ENCODE measurements at regions not wholly inside any gene's neighbourhood (a gene's known extent, or its start where the extent isn't known, plus 50 kb on each side); places are given as distances from the start of the nearest gene placed in this dataset.

GRCh38 chr5:142403583-142403982 lies 78.8 kb upstream of the SPRY4 start:
- peaks cover 5 to 13% of the 10 kb centered on the region in 2 donors for H3K4me1 Mint-ChIP-seq
- peak in 2 of 3 donors; percentile 67 to 76 for ATAC-seq
- peaks cover 8% of the 10 kb centered on the region for H3K4me1 ChIP-seq (ENCODE audit: control insufficient read depth, insufficient read depth, low read length)
- no peaks in the 10 kb centered on the region for H3K9me3 Mint-ChIP-seq
- no peaks in the 10 kb centered on the region for H3K27me3 ChIP-seq (ENCODE audit: control insufficient read depth, insufficient read depth, low read length)
- no peak for TF ChIP-seq CTCF (IDR thresholded peaks at IDR 0.05)
- H3K36me3 ChIP-seq (ENCODE audit: control insufficient read depth, insufficient read depth, low read length) = no peaks in the 10 kb centered on the region
- no peaks in the 10 kb centered on the region for H3K9me3 ChIP-seq (ENCODE audit: control insufficient read depth, insufficient read depth, low read length)
- H3K27me3 Mint-ChIP-seq (ENCODE audit: low read depth in 2 of 2) = peaks cover 7 to 13% of the 10 kb centered on the region in 2 donors
- no peak overlapping the region for H3K27ac ChIP-seq (ENCODE audit: low read length)
- WGBS (ENCODE audit: insufficient coverage) = 69% methylated on average over 7 of the region's 7 CpGs
- no peak for DNase-seq
- no peaks in the 10 kb centered on the region for H3K36me3 Mint-ChIP-seq
- intact Hi-C loops (cut with micrococcal nuclease) = no loop called here
- H3K27ac Mint-ChIP-seq = no peak overlapping the region
- H3K4me3 Mint-ChIP-seq = no peak overlapping the region
- no peak overlapping the region for H3K4me3 ChIP-seq (ENCODE audit: low read length)

GRCh38 chr5:142402752-142403318 lies 78.0 kb upstream of the SPRY4 start:
- Histone ChIP-seq H3K4me1 (ENCODE audit: control insufficient read depth, insufficient read depth, low read length) (peaks cover 8% of the 10 kb centered on the region), H3K27me3 (ENCODE audit: control insufficient read depth, insufficient read depth, low read length) (no peaks in the 10 kb centered on the region), H3K27ac (ENCODE audit: low read length) (no peak overlapping the region), H3K36me3 (ENCODE audit: control insufficient read depth, insufficient read depth, low read length) (no peaks in the 10 kb centered on the region), H3K9me3 (ENCODE audit: control insufficient read depth, insufficient read depth, low read length) (no peaks in the 10 kb centered on the region), H3K4me3 (ENCODE audit: low read length) (no peak overlapping the region)
- intact Hi-C loops (cut with micrococcal nuclease) = no loop called here
- 100% methylated on average over 3 of the region's 3 CpGs for WGBS (ENCODE audit: insufficient coverage)
- no peaks in the 10 kb centered on the region for H3K9me3 Mint-ChIP-seq
- H3K27me3 Mint-ChIP-seq (ENCODE audit: low read depth in 2 of 2) = peaks cover 7 to 13% of the 10 kb centered on the region in 2 donors
- no peak for TF ChIP-seq CTCF (IDR thresholded peaks at IDR 0.05)
- no peak overlapping the region for H3K27ac Mint-ChIP-seq
- DNase-seq (no peak), ATAC-seq (no peak)
- H3K36me3 Mint-ChIP-seq = no peaks in the 10 kb centered on the region
- peaks cover 5 to 13% of the 10 kb centered on the region in 2 donors for H3K4me1 Mint-ChIP-seq
- H3K4me3 Mint-ChIP-seq = no peak overlapping the region

DNA sequence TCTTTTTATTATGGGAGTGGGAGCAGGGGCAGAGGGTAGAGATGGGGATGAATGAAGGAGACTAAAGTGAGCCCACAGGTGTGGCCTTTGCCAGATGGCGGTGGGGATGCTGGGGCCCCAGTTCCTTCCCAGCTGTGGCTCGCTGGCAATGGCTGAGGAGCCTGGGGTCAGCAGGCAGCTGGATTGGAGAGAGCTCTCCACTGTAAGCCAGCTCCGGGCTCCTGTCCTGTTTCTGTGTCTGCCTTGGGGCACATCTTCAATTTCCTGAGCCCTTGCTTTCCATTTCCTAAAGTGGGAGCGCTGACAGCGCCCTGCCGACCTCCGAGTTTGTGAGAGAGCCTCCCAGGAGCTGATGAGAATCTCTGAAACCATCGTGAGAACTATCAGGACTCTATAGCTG lies 75.6 kb upstream of the SPRY4 start:
- H3K9me3 Mint-ChIP-seq = peaks cover 6 to 12% of the 10 kb centered on the region in 2 donors
- WGBS (ENCODE audit: insufficient coverage) = 90% methylated on average over 8 of the region's 8 CpGs

More for the DNA sequence above, 75.6 kb upstream of the SPRY4 start:
- H3K4me3 ChIP-seq (ENCODE audit: low read length) = no peak overlapping the region
- TF ChIP-seq CTCF (IDR thresholded peaks at IDR 0.05) = no peak
- peaks cover 14% of the 10 kb centered on the region for H3K9me3 ChIP-seq (ENCODE audit: control insufficient read depth, insufficient read depth, low read length)
- no peak overlapping the region for H3K27ac ChIP-seq (ENCODE audit: low read length)
- Mint-ChIP-seq H3K4me1 (peaks cover 8 to 17% of the 10 kb centered on the region in 2 donors), H3K27ac (no peak overlapping the region), H3K36me3 (peaks cover 15% of the 10 kb centered on the region), H3K27me3 (ENCODE audit: low read depth in 2 of 2) (peaks cover 7 to 15% of the 10 kb centered on the region in 2 donors), H3K4me3 (no peak overlapping the region)
- DNase-seq (no peak), ATAC-seq (no peak)
- H3K36me3 ChIP-seq (ENCODE audit: control insufficient read depth, insufficient read depth, low read length) = no peaks in the 10 kb centered on the region
- H3K27me3 ChIP-seq (ENCODE audit: control insufficient read depth, insufficient read depth, low read length) = no peaks in the 10 kb centered on the region
- intact Hi-C loops (cut with micrococcal nuclease) = no loop called here
- H3K4me1 ChIP-seq (ENCODE audit: control insufficient read depth, insufficient read depth, low read length) = peaks cover 8% of the 10 kb centered on the region

All from natural killer cell (primary cell).